ENCODE measurements at regions not wholly inside any gene's neighbourhood (a gene's known extent, or its start where the extent isn't known, plus 50 kb on each side); places are given as distances from the start of the nearest gene placed in this dataset.
A peak's percentile ranks its signal among the peaks of the same experiment; 100 is the strongest.

- no peaks in the 10 kb centered on the region; the same call in 1 of the 2 replicates for H3K27me3 Mint-ChIP-seq (ENCODE audit: low read depth)
- Histone ChIP-seq H3K56ac (ENCODE audit: insufficient read length, low read depth, low read length) (no peak overlapping the region), H2AFZ (ENCODE audit: low read length) (no peak overlapping the region), H2BK120ac (ENCODE audit: low read depth, low read length, poor library complexity, severe bottlenecking) (no peak overlapping the region), H3K18ac (ENCODE audit: insufficient read length, low read depth, low read length) (no peak overlapping the region), H4K8ac (replicated peaks; ENCODE audit: insufficient read length, low read depth, low read length) (no peak overlapping the region), H2AK5ac (ENCODE audit: insufficient read length, low read length) (no peak overlapping the region), H3K27ac (ENCODE audit: insufficient read length, low read depth, low read length) (no peak overlapping the region), H2BK15ac (ENCODE audit: low read depth, low read length) (no peak overlapping the region), H3K4me2 (ENCODE audit: insufficient read depth, insufficient read length, low read length) (peak overlapping the region; percentile 36), H3K79me1 (ENCODE audit: insufficient read depth, low read depth, low read length, poor library complexity, severe bottlenecking) (no peaks in the 10 kb centered on the region), H3K27me3 (ENCODE audit: insufficient read depth, low read length) (no peaks in the 10 kb centered on the region), H4K91ac (ENCODE audit: insufficient read length, low read depth, low read length) (no peak overlapping the region), H3T11ph (ENCODE audit: low read length) (no peak overlapping the region), H2BK12ac (ENCODE audit: insufficient read length, low read depth, low read length) (no peak overlapping the region), H3K14ac (ENCODE audit: insufficient read depth, low read length) (no peak overlapping the region), H3K4ac (ENCODE audit: low read depth, low read length) (no peak overlapping the region), H2BK20ac (ENCODE audit: low read depth, low read length, poor library complexity, severe bottlenecking) (no peak overlapping the region), H3K23me2 (ENCODE audit: insufficient read length, low read depth, low read length, poor library complexity, severe bottlenecking) (no peaks in the 10 kb centered on the region), H2BK5ac (ENCODE audit: insufficient read length, low read length) (no peak overlapping the region), H3K23ac (ENCODE audit: insufficient read length, low read depth, low read length) (no peak overlapping the region), H3K9ac (ENCODE audit: extremely low read depth, insufficient read length, low read length) (no peak overlapping the region), H3K79me2 (ENCODE audit: insufficient read depth, low read length) (no peaks in the 10 kb centered on the region), H4K20me1 (ENCODE audit: control insufficient read depth, insufficient read depth, insufficient read length) (no peaks in the 10 kb centered on the region), H3K9me3 (ENCODE audit: control insufficient read depth, low read depth, low read length) (no peaks in the 10 kb centered on the region), H3K4me1 (ENCODE audit: insufficient read depth, low read length) (peaks cover 10% of the 10 kb centered on the region), H4K5ac (ENCODE audit: insufficient read length, low read depth, low read length) (no peak overlapping the region)
- H3K27ac Mint-ChIP-seq, result peak overlapping the region; percentile 70 to 89 (median 88)
- no peaks in the 10 kb centered on the region; a peak in 1 of 7 replicates for H3K36me3 Mint-ChIP-seq (ENCODE audit: insufficient read depth in 1 of 3, low read depth in 3 of 3)
- no CpG with 5 or more reads among the region's 4 CpGs for WGBS (ENCODE audit: extremely low coverage, insufficient read length, low lambda C conversion rate)
- TF ChIP-seq CTCF (conservative IDR thresholded peaks at IDR 0.05), result no peak
- peaks cover 43 to 44% of the 10 kb centered on the region in 2 experiments for H3K4me1 Mint-ChIP-seq
- peak; percentile 66 for DNase-seq
- peak overlapping the region; percentile 47 to 63 for H3K4me3 Mint-ChIP-seq
- no peaks in the 10 kb centered on the region for H3K9me3 Mint-ChIP-seq
These were observed 174.7 kb upstream of the ZNF217 start for GRCh38 chr20:53768329-53768728.
